Small intestine (tissue), 7 donors: ENCODE measurements at regions not wholly inside any gene's neighbourhood (a gene's known extent, or its start where the extent isn't known, plus 50 kb on each side); places are given as distances from the start of the nearest gene placed in this dataset.

ENCODE experiments used
- DNase-seq, 2 donors: peaks; one replicate each; pipeline versions ENCODE4 v3.0.0 to v3.0.0-alpha.2; 2013
- FAIRE-seq: peaks from 2 replicates; lab custom pipeline; 2012; peaks lifted over from hg19 to GRCh38; lab: Jason Lieb, UNC
- H3K27ac ChIP-seq, 3 donors: one replicate each; pipeline ENCODE4 v1.5.1; 2013; ENCODE audit warnings: low read length in 2 of 3, mild to moderate bottlenecking in 2 of 3, control low read depth in 1 of 3, inconsistent platforms in 1 of 3, low read depth in 1 of 3, moderate library complexity in 1 of 3
- H3K27me3 ChIP-seq, 3 donors: one replicate each; pipeline ENCODE4 v1.6.1; 2013; ENCODE audit warnings: low read length in 3 of 3, inconsistent platforms in 1 of 3; ENCODE audit not compliant: control insufficient read depth in 3 of 3, insufficient read depth in 3 of 3
- H3K36me3 ChIP-seq, 3 donors: one replicate each; pipeline ENCODE4 v1.6.1; 2013; ENCODE audit warnings: low read length in 3 of 3, inconsistent platforms in 1 of 3, low read depth in 1 of 3, mild to moderate bottlenecking in 1 of 3, moderate library complexity in 1 of 3; ENCODE audit not compliant: control insufficient read depth in 3 of 3, insufficient read depth in 2 of 3
- H3K4me1 ChIP-seq, 3 donors: one replicate each; pipeline ENCODE4 v1.6.1; 2013; ENCODE audit warnings: low read length in 2 of 3, inconsistent platforms in 1 of 3, low read depth in 1 of 3, mild to moderate bottlenecking in 1 of 3, moderate library complexity in 1 of 3; ENCODE audit not compliant: control insufficient read depth in 3 of 3, insufficient read depth in 2 of 3
- H3K4me3 ChIP-seq, 3 donors: one replicate each; pipeline ENCODE4 v1.5.1; 2013; ENCODE audit warnings: low read length in 3 of 3, control low read depth in 1 of 3, inconsistent platforms in 1 of 3, low read depth in 1 of 3, mild to moderate bottlenecking in 1 of 3, moderate library complexity in 1 of 3
- H3K9me3 ChIP-seq, 2 donors: one replicate each; pipeline ENCODE4 v1.6.1; 2013; ENCODE audit warnings: low read depth in 1 of 2, low read length in 1 of 2; ENCODE audit not compliant: control insufficient read depth in 2 of 2, insufficient read depth in 1 of 2
- WGBS, 3 donors: extraction: QIAGEN DNeasy Blood & Tissue Kit; methylation state at CpG; one replicate each; pipeline ENCODE4 v1.1.7; 2013; 5-methylcytosine and 5-hydroxymethylcytosine counted together
- donor health status: healthy with polysubstance abuse.
- donor health status: control.
- donor health status: control.
- donor health status: Bipolar disorder and iron deficiency.
- donor health status: healthy.

GRCh38 chr11:134474942-134475341 is 62.9 kb upstream of the B3GAT1 start:
- no peaks in the 10 kb centered on the region for H3K4me1 ChIP-seq
- H3K27ac ChIP-seq, result no peak overlapping the region
- peaks cover 0 to 2% (median 0%) of the 10 kb centered on the region in 3 donors for H3K36me3 ChIP-seq
- no peak for FAIRE-seq
- peaks cover 0 to 11% (median 0%) of the 10 kb centered on the region in 3 donors for H3K27me3 ChIP-seq
- 78 to 90% (median 78%) methylated on average over 9 of the region's 9 CpGs for WGBS, 3 donors
- no peaks in the 10 kb centered on the region for H3K9me3 ChIP-seq
- H3K4me3 ChIP-seq, result no peak overlapping the region
- DNase-seq, result no peak

GRCh38 chr11:134474070-134474860 is 62.2 kb upstream of the B3GAT1 start:
- FAIRE-seq, result no peak
- Histone ChIP-seq H3K27ac (no peak overlapping the region), H3K9me3 (no peaks in the 10 kb centered on the region), H3K36me3 (peaks cover 0 to 2% (median 0%) of the 10 kb centered on the region in 3 donors), H3K4me3 (no peak overlapping the region), H3K27me3 (peaks cover 0 to 11% (median 0%) of the 10 kb centered on the region in 3 donors), H3K4me1 (no peaks in the 10 kb centered on the region)
- DNase-seq, result peak in 1 of 2 donors; percentile 20
- 60 to 81% (median 60%) methylated on average over 21 of the region's 21 CpGs for WGBS, 3 donors

- Histone ChIP-seq H3K36me3 (peaks cover 0 to 2% (median 0%) of the 10 kb centered on the region in 3 donors), H3K27ac (no peak overlapping the region), H3K9me3 (no peaks in the 10 kb centered on the region), H3K27me3 (peaks cover 0 to 8% (median 0%) of the 10 kb centered on the region in 3 donors), H3K4me3 (no peak overlapping the region), H3K4me1 (peaks cover 0 to 4% (median 0%) of the 10 kb centered on the region in 3 donors)
- no peak for FAIRE-seq
- 82 to 87% (median 85%) methylated on average over 9 of the region's 9 CpGs for WGBS, 3 donors
- DNase-seq, result no peak
These were observed 59.8 kb upstream of the B3GAT1 start for GRCh38 chr11:134471716-134472455.

- Histone ChIP-seq H3K4me1 (peaks cover 0 to 7% (median 0%) of the 10 kb centered on the region in 3 donors), H3K27me3 (peaks cover 0 to 7% (median 0%) of the 10 kb centered on the region in 3 donors), H3K9me3 (no peaks in the 10 kb centered on the region), H3K27ac (no peak overlapping the region), H3K36me3 (peaks cover 0 to 2% (median 0%) of the 10 kb centered on the region in 3 donors), H3K4me3 (no peak overlapping the region)
- WGBS, 3 donors, result 49 to 77% (median 63%) methylated on average over 28 of the region's 28 CpGs
- DNase-seq, result no peak
- FAIRE-seq, result no peak
These were observed 59.2 kb upstream of the B3GAT1 start for GRCh38 chr11:134471087-134471715.

GRCh38 chr11:134470238-134470637 is 58.2 kb upstream of the B3GAT1 start:
- H3K4me3 ChIP-seq, result no peak overlapping the region
- peaks cover 0 to 2% (median 0%) of the 10 kb centered on the region in 3 donors for H3K36me3 ChIP-seq
- 90 to 94% (median 93%) methylated on average over 6 of the region's 6 CpGs for WGBS, 3 donors
- DNase-seq (no peak), FAIRE-seq (no peak)
- H3K4me1 ChIP-seq, result peaks cover 0 to 13% (median 0%) of the 10 kb centered on the region in 3 donors
- H3K9me3 ChIP-seq, result no peaks in the 10 kb centered on the region
- H3K27me3 ChIP-seq, result peaks cover 0 to 8% (median 2%) of the 10 kb centered on the region in 3 donors
- H3K27ac ChIP-seq, result no peak overlapping the region

GRCh38 chr11:134469627-134470026 is 57.6 kb upstream of the B3GAT1 start:
- H3K4me3 ChIP-seq, result no peak overlapping the region
- DNase-seq, result peak in 1 of 2 donors; percentile 19
- H3K27ac ChIP-seq, result no peak overlapping the region
- H3K4me1 ChIP-seq, result peaks cover 0 to 13% (median 0%) of the 10 kb centered on the region in 3 donors
- 70 to 84% (median 71%) methylated on average over 3 of the region's 3 CpGs for WGBS, 3 donors
- FAIRE-seq, result no peak
- H3K27me3 ChIP-seq, result peaks cover 0 to 9% (median 4%) of the 10 kb centered on the region in 3 donors
- peaks cover 0 to 2% (median 0%) of the 10 kb centered on the region in 3 donors for H3K36me3 ChIP-seq
- H3K9me3 ChIP-seq, result no peaks in the 10 kb centered on the region

- H3K4me3 ChIP-seq, result peak overlapping the region in 1 of 3 donors; percentile 40
- H3K27ac ChIP-seq, result no peak overlapping the region
- FAIRE-seq (no peak), DNase-seq (no peak)
- WGBS, 3 donors, result 26 to 64% (median 28%) methylated on average over 3 of the region's 3 CpGs
- H3K4me1 ChIP-seq, result peaks cover 0 to 13% (median 0%) of the 10 kb centered on the region in 3 donors
- peaks cover 0 to 2% (median 0%) of the 10 kb centered on the region in 3 donors for H3K36me3 ChIP-seq
- H3K27me3 ChIP-seq, result peaks cover 0 to 9% (median 6%) of the 10 kb centered on the region in 3 donors
- no peaks in the 10 kb centered on the region for H3K9me3 ChIP-seq
These were observed 56.8 kb upstream of the B3GAT1 start for GRCh38 chr11:134468796-134469195.
